Glomerular endothelial cell (primary cell): ENCODE measurements at regions not wholly inside any gene's neighbourhood (a gene's known extent, or its start where the extent isn't known, plus 50 kb on each side); places are given as distances from the start of the nearest gene placed in this dataset.

Experiments
- DNase-seq: peaks from one replicate; pipeline ENCODE4 v3.0.0-alpha.2; 2011; ENCODE audit warnings: low read depth, low spot score; ENCODE audit errors: extremely low read depth

DNA sequence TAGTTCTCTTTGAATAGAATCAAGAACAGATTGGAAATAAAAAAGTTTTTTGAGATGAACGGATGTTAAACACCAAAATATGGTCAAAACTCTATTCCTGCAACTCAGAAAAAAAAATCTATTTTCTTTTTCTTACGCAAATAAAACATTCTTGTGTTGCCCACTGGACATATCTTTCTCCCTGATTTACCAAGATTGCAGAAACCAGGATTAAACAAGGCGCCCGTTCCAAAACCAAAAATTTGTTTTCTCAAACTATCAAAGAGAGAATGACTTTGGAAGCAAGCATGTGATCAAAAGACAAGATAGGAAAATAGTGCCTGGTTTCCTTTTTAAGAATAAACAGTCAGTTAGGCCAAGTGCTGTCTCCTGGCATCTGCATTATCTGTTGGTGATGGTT, 273.1 kb downstream of the CLIC5 start:
- DNase-seq, result no peak

- no peak for DNase-seq
Measured at GRCh38 chr6:45741437-45742171, 274.1 kb downstream of the CLIC5 start.

- no peak for DNase-seq
Measured at GRCh38 chr6:45739058-45739457, 276.6 kb downstream of the CLIC5 start.

GRCh38 chr6:45738057-45738455, 277.6 kb downstream of the CLIC5 start:
- no peak for DNase-seq

GRCh38 chr6:45737331-45738056, 278.2 kb downstream of the CLIC5 start:
- no peak for DNase-seq

DNA sequence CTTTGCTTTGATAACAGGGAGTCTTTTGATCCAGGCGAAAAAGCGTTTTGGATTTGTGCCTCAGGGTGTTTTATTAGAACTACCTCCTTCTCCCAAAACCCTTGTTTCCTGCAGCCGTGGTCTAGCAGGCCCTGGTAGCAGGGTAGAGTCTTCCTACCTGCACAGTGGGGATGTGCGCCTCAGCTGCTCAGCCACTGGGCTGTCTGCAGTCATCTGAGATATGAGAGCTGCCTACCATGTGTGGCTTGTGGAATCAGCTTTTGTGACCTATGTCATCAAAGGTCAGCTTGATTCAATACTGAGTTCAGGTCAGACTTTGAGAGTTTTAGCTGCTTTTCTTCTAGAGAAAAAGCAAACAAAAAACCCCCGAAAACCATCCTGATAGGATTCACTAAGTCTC, 279.5 kb downstream of the CLIC5 start:
- DNase-seq, result no peak

DNA sequence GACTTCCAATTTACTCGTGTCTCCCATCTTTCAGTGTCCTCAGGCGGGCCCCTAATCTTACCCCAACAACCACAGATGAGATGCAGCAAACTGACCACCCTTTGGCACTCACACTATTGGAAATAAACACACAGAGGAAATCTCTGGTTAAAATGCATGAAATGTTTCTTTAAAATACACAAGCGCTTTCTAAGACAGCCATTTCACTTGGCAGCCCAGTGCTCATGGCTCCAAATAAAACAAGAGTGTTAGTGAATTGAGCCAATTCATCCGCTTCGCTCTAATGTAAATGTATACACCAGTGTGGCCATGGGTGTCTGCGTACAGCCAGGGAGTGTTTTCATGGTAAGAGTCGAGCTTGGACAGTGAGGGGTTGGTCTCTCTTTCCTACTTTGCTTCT, 282.9 kb downstream of the CLIC5 start:
- no peak for DNase-seq

DNA sequence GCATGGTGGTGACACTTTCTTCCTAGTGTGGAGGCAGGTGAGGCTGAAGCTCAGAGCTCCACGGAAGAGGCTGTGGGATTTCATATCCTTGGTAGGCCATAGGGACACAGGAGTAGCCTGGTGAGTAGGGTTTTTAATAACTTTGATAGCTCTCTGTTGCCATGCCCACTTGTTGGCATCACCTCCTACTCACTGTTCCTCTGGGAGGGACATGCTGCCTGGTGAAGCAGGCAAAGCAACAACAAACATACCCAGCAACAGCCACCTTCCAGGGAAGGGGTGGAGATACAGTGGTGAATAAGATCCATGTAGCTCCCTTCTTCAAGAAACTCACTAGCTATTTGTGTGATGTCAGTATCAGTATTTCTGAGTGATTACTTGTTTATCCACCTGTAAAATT, 285.4 kb downstream of the CLIC5 start:
- DNase-seq, result no peak

- no peak for DNase-seq
Measured at GRCh38 chr6:45728674-45729073, 287.0 kb downstream of the CLIC5 start.

GRCh38 chr6:45727819-45728449, 287.7 kb downstream of the CLIC5 start:
- DNase-seq, result no peak

- no peak for DNase-seq
Measured at GRCh38 chr6:45727228-45727627, 288.4 kb downstream of the CLIC5 start.

GRCh38 chr6:45726444-45726843, 289.2 kb downstream of the CLIC5 start:
- DNase-seq, result no peak

- DNase-seq, result peak; percentile 39
Measured at GRCh38 chr6:45724511-45724910, 291.1 kb downstream of the CLIC5 start.

- no peak for DNase-seq
Measured at GRCh38 chr6:45724027-45724426, 291.6 kb downstream of the CLIC5 start.

DNA sequence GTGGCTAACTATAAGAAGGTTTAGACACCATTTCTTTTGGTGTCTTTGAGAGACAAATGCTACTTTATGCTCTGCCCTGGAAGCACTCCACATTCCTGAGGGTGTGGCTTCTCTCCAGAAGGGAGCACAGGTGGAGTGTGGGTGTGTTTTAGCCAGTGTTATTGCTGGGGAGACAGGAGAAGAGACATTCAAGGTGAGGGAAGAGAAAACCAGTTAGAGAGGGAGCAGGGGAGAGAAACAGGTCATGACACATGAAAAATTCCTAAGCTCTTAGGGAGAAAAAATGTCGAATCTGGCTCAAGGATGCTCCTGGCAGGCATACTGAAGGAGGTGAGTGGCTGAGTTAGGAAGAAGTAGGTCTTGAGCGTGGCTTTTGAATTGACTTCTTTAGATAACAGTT, 292.8 kb downstream of the CLIC5 start:
- no peak for DNase-seq

GRCh38 chr6:45721665-45722064, 294.0 kb downstream of the CLIC5 start:
- no peak for DNase-seq

DNA sequence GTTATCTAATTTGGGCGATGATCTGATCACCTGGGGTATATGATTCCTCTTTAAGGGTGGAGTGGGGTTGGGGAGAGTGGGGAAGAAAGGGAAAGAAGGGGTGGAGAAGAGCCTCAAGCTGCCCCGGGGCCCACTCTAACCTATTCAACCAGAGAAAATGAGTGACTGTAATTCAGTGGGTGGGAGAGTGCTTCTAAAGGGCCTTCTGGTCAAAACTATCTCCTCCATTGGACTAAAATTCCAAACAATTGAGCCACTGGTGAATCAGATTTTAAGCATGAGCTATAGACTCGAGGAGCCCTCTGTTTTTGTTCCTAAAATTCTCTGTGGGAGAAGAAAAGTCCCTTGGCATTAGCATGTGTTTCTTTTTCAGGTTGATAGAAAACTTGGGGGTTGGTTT, 296.8 kb downstream of the CLIC5 start:
- DNase-seq, result no peak

DNA sequence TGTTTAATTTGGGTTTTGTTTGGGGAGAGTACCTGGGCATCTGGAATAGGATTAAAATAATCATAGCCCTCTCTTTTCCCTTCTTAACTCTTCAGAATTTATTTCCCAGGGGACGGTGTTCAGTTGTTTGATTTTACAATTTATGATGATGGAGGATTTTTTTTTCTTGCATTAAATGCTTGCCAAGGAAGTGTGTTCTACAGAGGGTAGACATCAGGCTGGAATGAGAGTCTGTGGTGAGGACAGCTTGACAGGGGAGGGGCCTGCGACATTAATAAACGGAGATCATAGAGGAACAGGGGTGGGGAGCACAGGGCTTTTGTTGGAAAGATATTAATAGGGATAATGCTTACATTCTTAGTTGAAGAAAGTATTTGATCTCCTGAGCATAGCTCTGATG, 297.5 kb downstream of the CLIC5 start:
- no peak for DNase-seq

DNA sequence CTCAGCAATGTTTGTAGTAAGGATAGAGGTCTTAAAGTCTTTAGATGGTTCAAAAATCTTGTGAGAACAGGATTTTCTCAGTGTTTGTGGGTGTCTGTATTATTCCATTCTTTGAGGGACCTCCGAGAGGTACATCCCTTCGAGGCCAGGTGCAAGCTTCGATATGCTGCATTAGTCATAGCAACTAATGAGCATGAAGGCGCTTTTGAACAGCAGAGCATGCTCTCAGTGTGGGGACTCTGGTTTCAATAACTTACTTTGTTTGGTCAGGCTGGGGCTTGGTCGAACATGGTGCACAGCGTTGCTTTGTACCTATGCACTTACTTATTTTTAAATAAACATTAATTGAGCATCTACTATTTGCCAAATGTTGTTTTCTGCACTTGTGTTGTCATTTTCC, 297.9 kb downstream of the CLIC5 start:
- no peak for DNase-seq

GRCh38 chr6:45717027-45717426, 298.6 kb downstream of the CLIC5 start:
- DNase-seq, result no peak

DNA sequence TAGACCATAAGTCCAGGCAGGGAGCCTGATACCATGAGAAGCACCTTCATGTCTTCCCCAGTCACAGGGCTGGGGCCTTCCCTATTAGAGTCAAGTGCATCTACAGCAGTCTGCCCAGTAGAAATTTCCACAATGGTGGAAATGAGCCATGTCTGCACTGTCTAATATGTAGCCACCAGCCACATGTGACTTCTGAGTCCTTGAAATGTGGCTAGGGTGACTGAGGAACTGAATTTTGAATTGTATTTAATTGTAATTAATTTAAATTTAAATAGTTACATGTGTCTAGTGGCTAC, 300.2 kb downstream of the CLIC5 start:
- DNase-seq, result no peak
